Neural cell (in vitro differentiated cells): ENCODE measurements at regions not wholly inside any gene's neighbourhood (a gene's known extent, or its start where the extent isn't known, plus 50 kb on each side); places are given as distances from the start of the nearest gene placed in this dataset.

Experiments used
- H2AFZ ChIP-seq: fragments of 200-600, 300-800 bp; sonication (generic), shearing (Covaris generic); 2 replicates; pipeline ENCODE4 v1.6.0; 2014; ENCODE audit warnings: low read depth, mild to moderate bottlenecking, antibody characterized with exemption, low read length, moderate library complexity
- H3F3A ChIP-seq: fragments of 200-600 bp; shearing (Covaris generic); 2 replicates; pipeline ENCODE4 v1.6.1; 2016; ENCODE audit warnings: mild to moderate bottlenecking, moderate library complexity, mixed read lengths, antibody characterized with exemption, low read length; ENCODE audit not compliant: insufficient read depth, poor library complexity, severe bottlenecking
- H3K27ac ChIP-seq: fragments of 200-600, 300-800 bp; sonication (generic), shearing (Covaris generic); 2 replicates; pipeline ENCODE4 v1.5.1; 2014; ENCODE audit warnings: mild to moderate bottlenecking, low read length, moderate library complexity
- H3K27me3 ChIP-seq: fragments of 300-800, 200-600 bp; sonication (generic), shearing (Covaris generic); 2 replicates; pipeline ENCODE4 v1.6.0; 2014; ENCODE audit warnings: mild to moderate bottlenecking, low read depth, low read length, moderate library complexity; ENCODE audit not compliant: insufficient read depth
- H3K36me3 ChIP-seq: fragments of 300-800, 200-600 bp; sonication (generic), shearing (Covaris generic); 2 replicates; pipeline ENCODE4 v1.5.1; 2014; ENCODE audit warnings: mild to moderate bottlenecking, antibody characterized with exemption, low read length, moderate library complexity; ENCODE audit not compliant: insufficient read depth
- H3K4me2 ChIP-seq: fragments of 300-800, 200-600 bp; sonication (generic), shearing (Covaris generic); 2 replicates; pipeline ENCODE4 v1.6.0; 2014; ENCODE audit warnings: mild to moderate bottlenecking, low read length
- H3K4me3 ChIP-seq: fragments of 300-800, 200-600 bp; sonication (generic), shearing (Covaris generic); 2 replicates; pipeline ENCODE4 v1.5.1; 2014; ENCODE audit warnings: mild to moderate bottlenecking, low read length, moderate library complexity
- H3K79me2 ChIP-seq: fragments of 200-600 bp; shearing (Covaris generic); replicated peaks from 2 replicates; pipeline ENCODE4 v1.6.0; 2014; ENCODE audit warnings: mild to moderate bottlenecking, low read length, moderate library complexity; ENCODE audit not compliant: insufficient read depth
- H3K9ac ChIP-seq: fragments of 300-800, 200-600 bp; sonication (generic), shearing (Covaris generic); 2 replicates; pipeline ENCODE4 v1.6.1; 2016; ENCODE audit warnings: mild to moderate bottlenecking, low read length, mixed read lengths
- H3K9me2 ChIP-seq: fragments of 200-600 bp; shearing (Covaris generic); 2 replicates; pipeline ENCODE4 v1.6.1; 2016; ENCODE audit warnings: mild to moderate bottlenecking, low read length, mixed read lengths; ENCODE audit not compliant: insufficient read depth
- H3K9me3 ChIP-seq: fragments of 200-600, 300-800 bp; sonication (generic), shearing (Covaris generic); 2 replicates; pipeline ENCODE4 v1.6.1; 2016; ENCODE audit warnings: mild to moderate bottlenecking, mixed run types, low read length, moderate library complexity, mixed read lengths
- H4K20me1 ChIP-seq: fragments of 200-600 bp; shearing (Covaris generic); 2 replicates; pipeline ENCODE4 v1.6.1; 2016; ENCODE audit warnings: mild to moderate bottlenecking, mixed run types; ENCODE audit not compliant: insufficient read depth
- EP300 ChIP-seq: fragments of 450-650 bp; conservative IDR thresholded peaks from 2 replicates; pipeline ENCODE4 v1.6.1; 2014; ENCODE audit warnings: antibody characterized with exemption, mild to moderate bottlenecking, moderate library complexity; ENCODE audit not compliant: poor library complexity, severe bottlenecking
- EZH2 ChIP-seq: fragments of 200-600, 300-800 bp; shearing (Covaris generic), sonication (generic); IDR thresholded peaks from 2 replicates; pipeline ENCODE4 v1.6.1; 2014; ENCODE audit warnings: antibody characterized with exemption, low read length, borderline replicate concordance, mild to moderate bottlenecking; ENCODE audit not compliant: insufficient read depth, poor library complexity, severe bottlenecking
- MXI1 ChIP-seq: fragments of 450-650 bp; conservative IDR thresholded peaks from 2 replicates; pipeline ENCODE4 v1.6.1; 2014; ENCODE audit warnings: antibody characterized with exemption, mild to moderate bottlenecking; ENCODE audit not compliant: poor library complexity, severe bottlenecking
- POLR2AphosphoS5 ChIP-seq: IDR thresholded peaks from 2 replicates; pipeline ENCODE4 v1.6.1; 2012
- RAD21 ChIP-seq: fragments of 450-650 bp; conservative IDR thresholded peaks from 2 replicates; pipeline ENCODE4 v1.6.1; 2014; ENCODE audit warnings: antibody characterized with exemption, mild to moderate bottlenecking, moderate library complexity
- SMC3 ChIP-seq: fragments of 450-650 bp; conservative IDR thresholded peaks from 2 replicates; pipeline ENCODE4 v1.6.1; 2014; ENCODE audit warnings: antibody characterized with exemption, mild to moderate bottlenecking, moderate library complexity; ENCODE audit not compliant: poor library complexity
- TAF1 ChIP-seq: IDR thresholded peaks from 2 replicates; pipeline ENCODE4 v1.6.1; 2012; ENCODE audit warnings: low read depth
- TF ChIP-seq, protein P1 (sequence below): fragments of 450-650 bp; IDR thresholded peaks from 2 replicates; pipeline ENCODE4 v1.5.1; 2014; ENCODE audit warnings: antibody characterized with exemption, mild to moderate bottlenecking, moderate library complexity; ENCODE audit not compliant: poor library complexity, severe bottlenecking
- TF ChIP-seq, protein P2 (sequence below): IDR thresholded peaks from 2 replicates; pipeline ENCODE4 v1.6.1; 2012; ENCODE audit warnings: borderline replicate concordance

DNA sequence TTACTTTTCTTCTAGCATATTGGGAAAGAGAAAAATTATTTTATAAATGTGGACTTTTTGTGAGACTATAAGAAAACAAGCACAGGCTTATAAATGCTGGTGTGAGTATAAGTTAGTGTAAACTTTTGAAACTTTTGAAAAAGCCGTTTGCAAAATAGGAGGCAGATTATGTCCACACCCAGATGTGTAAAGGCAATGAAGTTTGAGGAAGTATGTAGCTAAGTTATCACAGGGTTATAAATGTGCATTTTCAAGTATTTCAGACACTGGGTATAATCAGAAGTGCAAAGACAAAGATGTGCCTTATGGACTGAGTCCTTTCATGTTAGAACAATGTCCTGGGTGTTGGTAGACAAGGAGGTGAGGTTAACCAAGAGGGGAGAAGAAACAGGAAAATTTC, 85.5 kb downstream of the ANXA1 start (continued):
- TF ChIP-seq, protein P1, sequence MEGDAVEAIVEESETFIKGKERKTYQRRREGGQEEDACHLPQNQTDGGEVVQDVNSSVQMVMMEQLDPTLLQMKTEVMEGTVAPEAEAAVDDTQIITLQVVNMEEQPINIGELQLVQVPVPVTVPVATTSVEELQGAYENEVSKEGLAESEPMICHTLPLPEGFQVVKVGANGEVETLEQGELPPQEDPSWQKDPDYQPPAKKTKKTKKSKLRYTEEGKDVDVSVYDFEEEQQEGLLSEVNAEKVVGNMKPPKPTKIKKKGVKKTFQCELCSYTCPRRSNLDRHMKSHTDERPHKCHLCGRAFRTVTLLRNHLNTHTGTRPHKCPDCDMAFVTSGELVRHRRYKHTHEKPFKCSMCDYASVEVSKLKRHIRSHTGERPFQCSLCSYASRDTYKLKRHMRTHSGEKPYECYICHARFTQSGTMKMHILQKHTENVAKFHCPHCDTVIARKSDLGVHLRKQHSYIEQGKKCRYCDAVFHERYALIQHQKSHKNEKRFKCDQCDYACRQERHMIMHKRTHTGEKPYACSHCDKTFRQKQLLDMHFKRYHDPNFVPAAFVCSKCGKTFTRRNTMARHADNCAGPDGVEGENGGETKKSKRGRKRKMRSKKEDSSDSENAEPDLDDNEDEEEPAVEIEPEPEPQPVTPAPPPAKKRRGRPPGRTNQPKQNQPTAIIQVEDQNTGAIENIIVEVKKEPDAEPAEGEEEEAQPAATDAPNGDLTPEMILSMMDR: no peak

GRCh38 chr9:73239570-73240265, 88.1 kb downstream of the ANXA1 start:
- no peaks in the 10 kb centered on the region for H4K20me1 ChIP-seq
- no peak overlapping the region for H3K4me2 ChIP-seq

More at GRCh38 chr9:73239570-73240265, 88.1 kb downstream of the ANXA1 start:
- no peak for TF ChIP-seq RAD21
- TF ChIP-seq, protein P1: no peak
- TF ChIP-seq, protein P2, sequence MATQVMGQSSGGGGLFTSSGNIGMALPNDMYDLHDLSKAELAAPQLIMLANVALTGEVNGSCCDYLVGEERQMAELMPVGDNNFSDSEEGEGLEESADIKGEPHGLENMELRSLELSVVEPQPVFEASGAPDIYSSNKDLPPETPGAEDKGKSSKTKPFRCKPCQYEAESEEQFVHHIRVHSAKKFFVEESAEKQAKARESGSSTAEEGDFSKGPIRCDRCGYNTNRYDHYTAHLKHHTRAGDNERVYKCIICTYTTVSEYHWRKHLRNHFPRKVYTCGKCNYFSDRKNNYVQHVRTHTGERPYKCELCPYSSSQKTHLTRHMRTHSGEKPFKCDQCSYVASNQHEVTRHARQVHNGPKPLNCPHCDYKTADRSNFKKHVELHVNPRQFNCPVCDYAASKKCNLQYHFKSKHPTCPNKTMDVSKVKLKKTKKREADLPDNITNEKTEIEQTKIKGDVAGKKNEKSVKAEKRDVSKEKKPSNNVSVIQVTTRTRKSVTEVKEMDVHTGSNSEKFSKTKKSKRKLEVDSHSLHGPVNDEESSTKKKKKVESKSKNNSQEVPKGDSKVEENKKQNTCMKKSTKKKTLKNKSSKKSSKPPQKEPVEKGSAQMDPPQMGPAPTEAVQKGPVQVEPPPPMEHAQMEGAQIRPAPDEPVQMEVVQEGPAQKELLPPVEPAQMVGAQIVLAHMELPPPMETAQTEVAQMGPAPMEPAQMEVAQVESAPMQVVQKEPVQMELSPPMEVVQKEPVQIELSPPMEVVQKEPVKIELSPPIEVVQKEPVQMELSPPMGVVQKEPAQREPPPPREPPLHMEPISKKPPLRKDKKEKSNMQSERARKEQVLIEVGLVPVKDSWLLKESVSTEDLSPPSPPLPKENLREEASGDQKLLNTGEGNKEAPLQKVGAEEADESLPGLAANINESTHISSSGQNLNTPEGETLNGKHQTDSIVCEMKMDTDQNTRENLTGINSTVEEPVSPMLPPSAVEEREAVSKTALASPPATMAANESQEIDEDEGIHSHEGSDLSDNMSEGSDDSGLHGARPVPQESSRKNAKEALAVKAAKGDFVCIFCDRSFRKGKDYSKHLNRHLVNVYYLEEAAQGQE: no peak
- no peak for TF ChIP-seq MXI1
- TF ChIP-seq SMC3: no peak
- no peak for TF ChIP-seq EZH2
- no peak for TF ChIP-seq POLR2AphosphoS5
- TF ChIP-seq TAF1: no peak
- no peak for TF ChIP-seq EP300
- no peaks in the 10 kb centered on the region for H3K36me3 ChIP-seq
- H3K27ac ChIP-seq: no peak overlapping the region
- H3K9ac ChIP-seq: no peak overlapping the region
- no peaks in the 10 kb centered on the region for H3F3A ChIP-seq
- no peak overlapping the region for H2AFZ ChIP-seq
- no peaks in the 10 kb centered on the region for H3K9me3 ChIP-seq
- no peak overlapping the region for H3K4me3 ChIP-seq
- no peaks in the 10 kb centered on the region for H3K79me2 ChIP-seq
- no peaks in the 10 kb centered on the region for H3K27me3 ChIP-seq
- H3K9me2 ChIP-seq: no peaks in the 10 kb centered on the region
